ENCODE measurements at regions not wholly inside any gene's neighbourhood (a gene's known extent, or its start where the extent isn't known, plus 50 kb on each side); places are given as distances from the start of the nearest gene placed in this dataset.
"Not testable (repeated sequence)": the region's sequence is repeated elsewhere in the genome, so short reads cannot be mapped to it uniquely, and the experiment has no call there.

DNA sequence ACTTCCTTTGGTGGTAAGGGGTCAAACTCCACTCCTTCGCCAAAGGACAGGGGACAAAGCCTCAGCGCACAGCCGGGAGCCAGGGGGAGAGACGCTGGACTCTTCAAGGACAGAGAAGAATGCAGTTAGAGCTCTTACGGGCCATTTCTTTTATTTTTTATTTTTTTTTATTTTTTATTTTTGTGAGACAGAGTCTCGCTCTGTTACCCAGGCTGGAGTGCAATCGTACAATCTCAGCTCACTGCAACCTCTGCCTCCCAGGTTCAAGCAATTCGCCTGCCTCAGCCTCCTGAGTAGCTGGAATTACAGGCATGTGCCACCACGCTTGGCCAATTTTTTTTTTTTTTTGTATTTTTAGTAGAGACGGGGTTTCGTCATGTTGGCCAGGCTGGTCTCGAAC is 93.2 kb upstream of the RPH3AL start, which contains the start of gene RFLNB:
Gene RFLNB (minus strand): TSS at position 101 of the 400 bp plus-strand sequence.
- H3K9me3 ChIP-seq (replicated peaks; ENCODE audit: control insufficient read depth, insufficient read depth, low read depth, low read length); H3K27me3 ChIP-seq (ENCODE audit: control insufficient read depth in 2 of 2, insufficient read depth in 2 of 2, low read length in 2 of 2); intact Hi-C loops (cut with micrococcal nuclease); DNase-seq (ENCODE audit: extremely low read depth in 1 of 4, low spot score in 3 of 4); in situ Hi-C loops (cut with MboI); H3K4me1 ChIP-seq (replicated peaks in 1 of 2; ENCODE audit: control insufficient read depth in 2 of 2, insufficient read depth in 2 of 2, low read length in 2 of 2); H3K27ac ChIP-seq (ENCODE audit: extremely low read depth, low read depth, low read length); H3K9me1 ChIP-seq (ENCODE audit: control insufficient read depth, insufficient read depth, low read length); ATAC-seq; H4K20me1 ChIP-seq (replicated peaks; ENCODE audit: control insufficient read depth, insufficient read depth, low read length); H2AFZ ChIP-seq (ENCODE audit: low read depth, low read length); H3K4me3 ChIP-seq; H3K36me3 ChIP-seq (ENCODE audit: control insufficient read depth, insufficient read depth, low read length); H3K79me2 ChIP-seq (ENCODE audit: control insufficient read depth, insufficient read depth, low read length); BruUV-seq (replicated peaks); CTCF ChIA-PET (ENCODE audit: low intra/inter-chr PET ratio); FAIRE-seq; H3K4me2 ChIP-seq (ENCODE audit: insufficient read depth, low read length): not testable (repeated sequence)
- POLR2A ChIA-PET = interaction anchor here (1.1 kb wide), 1 partner anchor 44 kb away, joined by 3 read pairs; no protein-coding TSS in a partner anchor
- 81% methylated on average over 8 of the region's 12 CpGs for WGBS (ENCODE audit: insufficient coverage, low coverage, missing lambda C conversion rate)
- peak within 1 kb of the TSS in 1 of 2 experiments; percentile 17; a peak in 1 of 4 replicates for H3K9ac ChIP-seq (ENCODE audit: insufficient read depth in 1 of 2, low read depth in 2 of 2, low read length in 2 of 2)

DNA sequence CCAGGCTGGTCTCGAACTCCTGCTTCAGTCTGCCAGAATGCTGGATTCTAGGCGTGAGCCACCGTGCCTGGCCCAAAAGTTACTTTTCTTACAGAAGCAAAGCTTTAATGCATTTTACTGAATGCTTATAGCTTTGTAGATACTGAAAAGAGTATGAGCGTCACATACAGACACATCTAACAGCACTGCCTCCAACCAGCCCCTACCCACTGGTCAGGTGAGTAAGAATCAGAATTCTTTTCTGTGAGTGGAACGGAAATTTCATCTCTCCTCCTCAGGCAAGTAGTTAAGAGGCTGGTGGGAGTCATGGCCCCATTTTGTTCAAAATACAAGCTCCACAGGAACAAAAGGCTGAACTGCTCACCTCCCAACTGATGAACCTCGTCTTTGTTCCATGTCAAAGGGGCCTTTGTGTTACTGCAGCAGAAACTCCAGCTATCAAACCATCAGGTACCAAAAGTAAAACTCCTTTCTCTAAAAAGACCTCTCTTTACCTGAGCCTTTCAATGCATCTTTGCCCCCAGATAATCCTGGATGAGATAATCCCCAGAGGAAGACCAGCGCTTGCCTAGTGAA is 92.4 kb upstream of the RPH3AL start:
- Histone ChIP-seq H3K9me3 (replicated peaks; ENCODE audit: control insufficient read depth, insufficient read depth, low read depth, low read length) (no peaks in the 10 kb centered on the region), H3K36me3 (ENCODE audit: control insufficient read depth, insufficient read depth, low read length) (no peaks in the 10 kb centered on the region), H3K27me3 (ENCODE audit: control insufficient read depth in 2 of 2, insufficient read depth in 2 of 2, low read length in 2 of 2) (no peaks in the 10 kb centered on the region; a peak in 1 of 5 replicates), H2AFZ (ENCODE audit: low read depth, low read length) (no peak overlapping the region), H3K4me3 (no peak overlapping the region), H3K27ac (ENCODE audit: extremely low read depth, low read depth, low read length) (no peak overlapping the region), H3K4me2 (ENCODE audit: insufficient read depth, low read length) (no peak overlapping the region), H3K79me2 (ENCODE audit: control insufficient read depth, insufficient read depth, low read length) (no peaks in the 10 kb centered on the region), H3K9ac (ENCODE audit: insufficient read depth in 1 of 2, low read depth in 2 of 2, low read length in 2 of 2) (no peak overlapping the region), H3K9me1 (ENCODE audit: control insufficient read depth, insufficient read depth, low read length) (no peaks in the 10 kb centered on the region), H4K20me1 (replicated peaks; ENCODE audit: control insufficient read depth, insufficient read depth, low read length) (no peaks in the 10 kb centered on the region), H3K4me1 (replicated peaks in 1 of 2; ENCODE audit: control insufficient read depth in 2 of 2, insufficient read depth in 2 of 2, low read length in 2 of 2) (peaks cover 0 to 6% of the 10 kb centered on the region in 2 experiments; a peak in 1 of 5 replicates)
- CTCF ChIA-PET (ENCODE audit: low intra/inter-chr PET ratio) = no interaction called here
- TF ChIP-seq ZNF232 (CRISPR knock-in tag; IDR thresholded peaks at IDR 0.05) (no peak), DMBX1 (CRISPR knock-in tag; IDR thresholded peaks at IDR 0.05; ENCODE audit: borderline replicate concordance) (no peak), SETDB1 (IDR thresholded peaks at IDR 0.05; ENCODE audit: low read length) (no peak), ZKSCAN8 (CRISPR knock-in tag; IDR thresholded peaks at IDR 0.05) (no peak), SLC30A9 (CRISPR knock-in tag; IDR thresholded peaks at IDR 0.05) (no peak), YY1 (IDR thresholded peaks at IDR 0.05; ENCODE audit: borderline replicate concordance in 1 of 3, control insufficient read depth in 1 of 3, extremely low read depth in 1 of 3, insufficient read depth in 3 of 3, insufficient read length in 1 of 3, insufficient replicate concordance in 2 of 3, low read depth in 1 of 3, low read length in 2 of 3) (no peak)
- TF ChIP-seq, protein P1, sequence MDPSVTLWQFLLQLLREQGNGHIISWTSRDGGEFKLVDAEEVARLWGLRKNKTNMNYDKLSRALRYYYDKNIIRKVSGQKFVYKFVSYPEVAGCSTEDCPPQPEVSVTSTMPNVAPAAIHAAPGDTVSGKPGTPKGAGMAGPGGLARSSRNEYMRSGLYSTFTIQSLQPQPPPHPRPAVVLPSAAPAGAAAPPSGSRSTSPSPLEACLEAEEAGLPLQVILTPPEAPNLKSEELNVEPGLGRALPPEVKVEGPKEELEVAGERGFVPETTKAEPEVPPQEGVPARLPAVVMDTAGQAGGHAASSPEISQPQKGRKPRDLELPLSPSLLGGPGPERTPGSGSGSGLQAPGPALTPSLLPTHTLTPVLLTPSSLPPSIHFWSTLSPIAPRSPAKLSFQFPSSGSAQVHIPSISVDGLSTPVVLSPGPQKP (CRISPR knock-in tag; IDR thresholded peaks at IDR 0.05) = no peak
- BruUV-seq (replicated peaks) = no TSS peak
- POLR2A ChIA-PET = interaction anchor here (1.1 kb wide), 1 partner anchor 44 kb away, joined by 3 read pairs; no protein-coding TSS in a partner anchor
- intact Hi-C loops (cut with micrococcal nuclease) (no loop called here), in situ Hi-C loops (cut with MboI) (no loop called here)
- DNase-seq (ENCODE audit: extremely low read depth in 1 of 4, low spot score in 3 of 4) (no peak), ATAC-seq (no peak), FAIRE-seq (no peak)
- WGBS (ENCODE audit: insufficient coverage, low coverage, missing lambda C conversion rate) = 67% methylated on average over 7 of the region's 7 CpGs

All from K562 (cell line).